ENCODE measurements at regions not wholly inside any gene's neighbourhood (a gene's known extent, or its start where the extent isn't known, plus 50 kb on each side); places are given as distances from the start of the nearest gene placed in this dataset.
"Not testable (repeated sequence)": the region's sequence is repeated elsewhere in the genome, so short reads cannot be mapped to it uniquely, and the experiment has no call there.

DNA sequence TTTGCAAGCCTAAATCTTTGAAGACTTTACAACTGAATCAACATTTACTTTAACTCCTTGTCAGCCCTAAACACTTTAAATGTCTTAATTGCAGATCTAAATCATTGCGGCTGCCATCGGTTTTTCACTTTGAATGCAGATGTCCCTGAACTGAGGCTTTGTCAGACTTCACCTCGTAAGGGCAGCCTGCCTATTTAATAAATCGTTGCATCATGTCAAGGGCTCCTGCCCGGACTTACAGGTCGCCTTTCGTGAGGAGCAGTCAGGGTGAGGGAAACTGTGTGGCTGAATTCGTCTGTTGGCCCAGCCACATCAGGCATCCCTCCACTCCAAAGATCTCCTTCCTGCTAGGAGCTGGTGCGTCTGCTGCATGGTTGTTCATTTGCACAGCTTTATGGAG lies 368.2 kb upstream of the NPVF start:
- TF ChIP-seq, protein P1, sequence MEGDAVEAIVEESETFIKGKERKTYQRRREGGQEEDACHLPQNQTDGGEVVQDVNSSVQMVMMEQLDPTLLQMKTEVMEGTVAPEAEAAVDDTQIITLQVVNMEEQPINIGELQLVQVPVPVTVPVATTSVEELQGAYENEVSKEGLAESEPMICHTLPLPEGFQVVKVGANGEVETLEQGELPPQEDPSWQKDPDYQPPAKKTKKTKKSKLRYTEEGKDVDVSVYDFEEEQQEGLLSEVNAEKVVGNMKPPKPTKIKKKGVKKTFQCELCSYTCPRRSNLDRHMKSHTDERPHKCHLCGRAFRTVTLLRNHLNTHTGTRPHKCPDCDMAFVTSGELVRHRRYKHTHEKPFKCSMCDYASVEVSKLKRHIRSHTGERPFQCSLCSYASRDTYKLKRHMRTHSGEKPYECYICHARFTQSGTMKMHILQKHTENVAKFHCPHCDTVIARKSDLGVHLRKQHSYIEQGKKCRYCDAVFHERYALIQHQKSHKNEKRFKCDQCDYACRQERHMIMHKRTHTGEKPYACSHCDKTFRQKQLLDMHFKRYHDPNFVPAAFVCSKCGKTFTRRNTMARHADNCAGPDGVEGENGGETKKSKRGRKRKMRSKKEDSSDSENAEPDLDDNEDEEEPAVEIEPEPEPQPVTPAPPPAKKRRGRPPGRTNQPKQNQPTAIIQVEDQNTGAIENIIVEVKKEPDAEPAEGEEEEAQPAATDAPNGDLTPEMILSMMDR (IDR thresholded peaks at IDR 0.05; ENCODE audit: insufficient read depth, low read length, poor library complexity, severe bottlenecking): no peak
- Histone ChIP-seq H3K27me3 (ENCODE audit: control insufficient read depth, insufficient read depth, low read length) (no peaks in the 10 kb centered on the region), H3K36me3 (ENCODE audit: control insufficient read depth, insufficient read depth, low read length) (no peaks in the 10 kb centered on the region), H3K4me3 (ENCODE audit: low read depth, low read length) (no peak overlapping the region)
- no peak for DNase-seq (ENCODE audit: low read depth)

DNA sequence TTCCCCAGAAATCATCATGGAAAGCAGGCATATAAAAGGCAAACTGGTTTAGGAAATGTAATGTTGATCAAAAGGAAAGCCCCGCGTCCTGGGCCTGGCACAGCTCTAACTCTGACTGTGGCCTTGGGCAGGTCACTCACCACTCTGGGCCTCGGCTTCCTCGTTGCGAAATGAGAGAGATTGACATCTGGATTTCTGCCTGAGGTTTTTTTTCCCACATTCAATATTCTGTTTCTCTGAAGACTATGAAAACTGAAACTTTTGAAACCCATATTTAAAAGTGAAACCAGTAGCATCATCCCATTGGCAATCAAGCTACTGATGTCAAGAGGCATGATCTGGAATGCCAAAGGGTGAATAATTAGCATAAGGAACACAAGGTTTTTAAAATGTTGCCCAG lies 369.7 kb upstream of the NPVF start:
- H3K27me3 ChIP-seq (ENCODE audit: control insufficient read depth, insufficient read depth, low read length): no peaks in the 10 kb centered on the region
- TF ChIP-seq, protein P1 (IDR thresholded peaks at IDR 0.05; ENCODE audit: insufficient read depth, low read length, poor library complexity, severe bottlenecking): no peak
- DNase-seq (ENCODE audit: low read depth): no peak
- H3K4me3 ChIP-seq (ENCODE audit: low read depth, low read length): no peak overlapping the region
- no peaks in the 10 kb centered on the region for H3K36me3 ChIP-seq (ENCODE audit: control insufficient read depth, insufficient read depth, low read length)

DNA sequence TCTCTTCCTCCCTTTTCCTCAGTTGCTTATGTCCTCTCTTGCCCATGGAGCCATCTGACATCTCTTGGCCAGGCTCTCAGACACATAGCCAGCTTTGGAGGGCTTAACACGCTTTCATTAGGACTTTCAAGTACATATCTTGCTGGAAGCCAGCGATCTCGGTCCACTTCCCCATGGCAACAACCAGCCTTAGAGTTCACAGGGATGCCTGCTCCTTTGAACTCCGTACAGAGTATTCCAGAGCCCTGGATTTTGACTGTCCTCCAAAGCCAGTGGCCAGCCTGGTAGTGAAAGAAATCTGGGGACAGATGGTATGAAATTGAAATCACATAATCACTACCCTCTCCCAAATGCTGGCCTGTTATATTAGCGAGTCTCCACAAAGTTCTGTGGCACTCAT lies 370.5 kb upstream of the NPVF start:
- TF ChIP-seq, protein P1 (IDR thresholded peaks at IDR 0.05; ENCODE audit: insufficient read depth, low read length, poor library complexity, severe bottlenecking): no peak
- no peak for DNase-seq (ENCODE audit: low read depth)
- H3K36me3 ChIP-seq (ENCODE audit: control insufficient read depth, insufficient read depth, low read length): no peaks in the 10 kb centered on the region
- H3K4me3 ChIP-seq (ENCODE audit: low read depth, low read length): no peak overlapping the region
- H3K27me3 ChIP-seq (ENCODE audit: control insufficient read depth, insufficient read depth, low read length): no peaks in the 10 kb centered on the region

DNA sequence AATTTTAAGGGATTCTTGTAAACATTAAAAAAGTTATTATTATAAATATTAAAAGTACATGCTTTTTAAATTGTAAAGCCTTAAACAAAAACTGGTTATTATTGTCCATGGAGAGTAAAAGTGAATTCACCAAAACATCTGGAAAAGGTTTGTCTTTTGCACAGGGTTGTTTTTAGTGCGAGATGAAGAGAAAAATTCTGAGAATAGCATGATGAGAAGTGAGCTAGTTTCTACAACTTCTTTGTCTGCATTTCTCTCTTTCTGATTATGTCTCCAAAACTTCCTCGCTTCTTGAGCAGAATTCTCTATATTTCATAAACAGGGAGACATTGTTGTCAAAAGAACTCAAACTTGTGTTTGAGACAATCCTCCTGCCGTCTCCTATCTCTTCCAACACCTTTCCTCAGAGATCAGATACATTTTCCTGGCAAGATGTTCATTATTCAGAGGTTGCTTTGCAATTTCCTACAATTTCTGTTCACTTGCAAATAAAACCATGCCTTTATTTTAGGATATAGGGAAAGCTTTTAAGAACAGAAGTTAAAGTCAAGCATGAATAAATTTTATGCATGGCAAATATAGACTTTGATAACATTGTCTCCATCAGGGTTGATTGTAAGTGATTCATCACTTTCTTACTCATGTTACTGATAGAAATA lies 372.1 kb upstream of the NPVF start:
- TF ChIP-seq, protein P1 (IDR thresholded peaks at IDR 0.05; ENCODE audit: insufficient read depth, low read length, poor library complexity, severe bottlenecking): no peak
- Histone ChIP-seq H3K4me3 (ENCODE audit: low read depth, low read length) (no peak overlapping the region), H3K27me3 (ENCODE audit: control insufficient read depth, insufficient read depth, low read length) (no peaks in the 10 kb centered on the region), H3K36me3 (ENCODE audit: control insufficient read depth, insufficient read depth, low read length) (no peaks in the 10 kb centered on the region)
- DNase-seq (ENCODE audit: low read depth): no peak

DNA sequence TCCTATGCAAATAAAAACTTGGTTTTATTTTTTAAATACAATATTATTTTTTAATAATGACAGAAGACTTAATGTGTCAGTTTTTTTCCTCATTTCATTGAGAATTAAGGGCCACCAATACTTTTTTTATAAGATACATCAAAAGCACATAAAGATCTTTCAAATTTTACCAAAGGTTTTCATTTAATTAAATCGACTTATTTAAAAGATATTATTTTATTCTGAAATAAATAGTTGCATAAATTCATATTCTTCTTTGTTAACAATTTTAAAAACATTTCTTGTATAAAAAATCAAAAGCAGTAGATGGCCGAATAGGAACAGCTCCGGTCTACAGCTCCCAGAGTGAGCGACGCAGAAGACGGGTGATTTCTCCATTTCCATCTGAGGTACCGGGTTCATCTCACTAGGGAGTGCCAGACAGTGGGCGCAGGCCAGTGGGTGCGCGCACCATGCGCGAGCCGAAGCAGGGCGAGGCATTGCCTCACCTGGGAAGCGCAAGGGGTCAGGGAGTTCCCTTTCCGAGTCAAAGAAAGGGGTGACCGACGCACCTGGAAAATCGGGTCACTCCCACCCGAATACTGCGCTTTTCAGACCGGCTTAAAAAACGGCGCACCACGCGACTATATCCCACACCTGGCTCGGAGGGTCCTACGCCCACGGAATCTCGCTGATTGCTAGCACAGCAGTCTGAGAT lies 374.6 kb upstream of the NPVF start:
- DNase-seq (ENCODE audit: low read depth); H3K36me3 ChIP-seq (ENCODE audit: control insufficient read depth, insufficient read depth, low read length); H3K27me3 ChIP-seq (ENCODE audit: control insufficient read depth, insufficient read depth, low read length): not testable (repeated sequence)
- peak overlapping the region; percentile 43 for H3K4me3 ChIP-seq (ENCODE audit: low read depth, low read length)

DNA sequence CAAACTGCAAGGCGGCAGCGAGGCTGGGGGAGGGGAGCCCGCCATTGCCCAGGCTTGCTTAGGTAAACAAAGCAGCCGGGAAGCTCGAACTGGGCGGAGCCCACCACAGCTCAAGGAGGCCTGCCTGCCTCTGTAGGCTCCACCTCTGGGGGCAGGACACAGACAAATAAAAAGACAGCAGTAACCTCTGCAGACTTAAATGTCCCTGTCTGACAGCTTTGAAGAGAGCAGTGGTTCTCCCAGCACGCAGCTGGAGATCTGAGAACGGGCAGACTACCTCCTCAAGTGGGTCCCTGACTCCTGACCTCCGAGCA lies 375.1 kb upstream of the NPVF start:
- not testable (repeated sequence) for DNase-seq (ENCODE audit: low read depth)
- peak overlapping the region; percentile 43 for H3K4me3 ChIP-seq (ENCODE audit: low read depth, low read length)

DNA sequence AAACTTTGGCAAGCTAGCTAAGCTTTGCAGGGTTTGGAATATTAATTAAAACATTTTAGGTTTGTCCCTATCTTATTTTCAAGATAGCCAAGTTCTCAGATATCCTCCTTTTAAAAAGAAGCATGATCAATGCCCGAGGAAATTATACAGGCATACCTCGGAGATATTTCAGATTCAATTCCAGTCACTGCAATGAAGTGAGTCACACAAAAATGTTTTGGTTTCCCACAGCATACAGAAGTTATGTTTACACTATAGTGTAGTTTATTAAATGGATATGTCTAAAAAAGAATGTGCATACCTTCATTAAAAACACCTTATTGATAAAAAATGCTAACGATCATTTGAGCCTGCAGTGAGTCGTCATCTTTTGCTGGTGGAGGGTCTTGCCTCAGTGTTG lies 382.9 kb upstream of the NPVF start:
- no peaks in the 10 kb centered on the region for H3K36me3 ChIP-seq (ENCODE audit: control insufficient read depth, insufficient read depth, low read length)
- no peaks in the 10 kb centered on the region for H3K27me3 ChIP-seq (ENCODE audit: control insufficient read depth, insufficient read depth, low read length)
- TF ChIP-seq, protein P1 (IDR thresholded peaks at IDR 0.05; ENCODE audit: insufficient read depth, low read length, poor library complexity, severe bottlenecking): no peak
- no peak overlapping the region for H3K4me3 ChIP-seq (ENCODE audit: low read depth, low read length)
- DNase-seq (ENCODE audit: low read depth): no peak

More for the DNA sequence above, 375.1 kb upstream of the NPVF start:
- not testable (repeated sequence) for H3K27me3 ChIP-seq (ENCODE audit: control insufficient read depth, insufficient read depth, low read length); H3K36me3 ChIP-seq (ENCODE audit: control insufficient read depth, insufficient read depth, low read length)
